Stimulated activated naive CD8-positive, alpha-beta T cell treated with anti-CD3 and anti-CD28 coated beads, Interleukin-15, Interleukin-2, amounts not matched to agents 100 U/mL and 50 U/mL, for 24 hours (primary cell): ENCODE measurements at regions not wholly inside any gene's neighbourhood (a gene's known extent, or its start where the extent isn't known, plus 50 kb on each side); places are given as distances from the start of the nearest gene placed in this dataset.

ENCODE experiments used
- ATAC-seq: fragments of 150-1000 bp; cut with Tn5 transposase; one replicate; pipeline ENCODE4 v1.10.0; 2021
- DNase-seq: peaks from one replicate; pipeline ENCODE4 v3.0.0; 2021

GRCh38 chr2:38450509-38450908 is 73.4 kb upstream of the ATL2 start:
- ATAC-seq = no peak
- DNase-seq = no peak

GRCh38 chr2:38448692-38449410 is 71.8 kb upstream of the ATL2 start:
- no peak for ATAC-seq
- DNase-seq = no peak

GRCh38 chr2:38446906-38447561 is 70.0 kb upstream of the ATL2 start:
- DNase-seq = no peak

GRCh38 chr2:38446418-38446817 is 69.3 kb upstream of the ATL2 start:
- no peak for DNase-seq
- ATAC-seq = no peak

More at GRCh38 chr2:38446906-38447561, 70.0 kb upstream of the ATL2 start:
- no peak for ATAC-seq

- DNase-seq = no peak
These were observed 67.2 kb upstream of the ATL2 start for GRCh38 chr2:38444247-38444646.

GRCh38 chr2:38442643-38443541 is 65.8 kb upstream of the ATL2 start:
- DNase-seq = no peak
- ATAC-seq = no peak

More at GRCh38 chr2:38444247-38444646, 67.2 kb upstream of the ATL2 start:
- ATAC-seq = no peak

GRCh38 chr2:38441346-38441745 is 64.3 kb upstream of the ATL2 start:
- ATAC-seq (no peak), DNase-seq (no peak)

GRCh38 chr2:38440655-38441054 is 63.6 kb upstream of the ATL2 start:
- DNase-seq = no peak
- no peak for ATAC-seq

- ATAC-seq (no peak), DNase-seq (no peak)
These were observed 62.8 kb upstream of the ATL2 start for GRCh38 chr2:38439863-38440262.

GRCh38 chr2:38438883-38439612 is 62.0 kb upstream of the ATL2 start:
- DNase-seq (peak; percentile 30), ATAC-seq (peak; percentile 76)

GRCh38 chr2:38438133-38438882 is 61.2 kb upstream of the ATL2 start:
- no peak for DNase-seq
- no peak for ATAC-seq

GRCh38 chr2:38436227-38436664 is 59.2 kb upstream of the ATL2 start:
- no peak for DNase-seq
- ATAC-seq = no peak

- no peak for ATAC-seq
- no peak for DNase-seq
These were observed 58.7 kb upstream of the ATL2 start for GRCh38 chr2:38435775-38436174.

GRCh38 chr2:38434595-38434994 is 57.5 kb upstream of the ATL2 start:
- no peak for ATAC-seq
- no peak for DNase-seq

GRCh38 chr2:38433607-38433975 is 56.5 kb upstream of the ATL2 start:
- no peak for ATAC-seq
- DNase-seq = no peak

GRCh38 chr2:38432820-38433606 is 55.9 kb upstream of the ATL2 start:
- no peak for DNase-seq
- ATAC-seq = no peak

- DNase-seq (no peak), ATAC-seq (no peak)
These were observed 53.6 kb upstream of the ATL2 start for GRCh38 chr2:38430597-38431207.

GRCh38 chr2:38430196-38430595 is 53.1 kb upstream of the ATL2 start:
- ATAC-seq (no peak), DNase-seq (no peak)

- ATAC-seq (no peak), DNase-seq (no peak)
These were observed 50.9 kb upstream of the ATL2 start for GRCh38 chr2:38427936-38428335.

GRCh38 chr2:38427054-38427453 is 50.0 kb upstream of the ATL2 start:
- no peak for ATAC-seq
- no peak for DNase-seq
